B cell (primary cell): ENCODE measurements at regions not wholly inside any gene's neighbourhood (a gene's known extent, or its start where the extent isn't known, plus 50 kb on each side); places are given as distances from the start of the nearest gene placed in this dataset.

Experiments
- ATAC-seq: fragments of 200-7000 bp; cut with Tn5 transposase; one replicate; pipeline ENCODE4 v1.10.0; 2021; ENCODE audit warnings: low read depth, mild to moderate bottlenecking, moderate number of reproducible peaks, moderate library complexity
- CTCF ChIA-PET: fragments of 350-600 bp; sonication (Branson Sonifier 250); formaldehyde crosslinking; loops from one replicate; lab custom pipeline; 2021; ENCODE audit warnings: antibody characterized with exemption, inconsistent platforms; lab: Charles Lee
- POLR2A ChIA-PET: fragments of 350-600 bp; sonication (Branson Sonifier 250); formaldehyde crosslinking; loops from one replicate; lab custom pipeline; 2021; ENCODE audit warnings: antibody characterized with exemption; lab: Charles Lee
- DNase-seq: peaks from one replicate; pipeline ENCODE4 v3.0.0; 2013
- H2AFZ ChIP-seq: 2 replicates; pipeline ENCODE4 v1.6.1; 2012; ENCODE audit warnings: mild to moderate bottlenecking, low read depth, low read length; ENCODE audit not compliant: insufficient read depth, poor library complexity, severe bottlenecking
- H3K27ac ChIP-seq, 2 donors: 1 replicate in 1 of 2; 2 replicates in 1 of 2; pipeline ENCODE4 v1.5.1; 2012 to 2013; ENCODE audit warnings: low read length in 2 of 2, mild to moderate bottlenecking in 2 of 2, moderate library complexity in 1 of 2
- H3K27me3 ChIP-seq, 4 experiments: fragments of 200-600 bp in 1 of 4; sonication (generic) in 1 of 4; replicated peaks in 1 of 4; 1 replicate in 2 of 4; 2 replicates in 2 of 4; pipeline versions ENCODE4 v1.6.1 to v1.7.0; 2013 to 2016; ENCODE audit warnings: low read length in 3 of 4, mild to moderate bottlenecking in 2 of 4, mixed read lengths in 1 of 4, moderate library complexity in 1 of 4; ENCODE audit not compliant: insufficient read depth in 4 of 4, control insufficient read depth in 3 of 4; ENCODE audit errors: control extremely low read depth in 1 of 4
- H3K36me3 ChIP-seq, 2 experiments: replicated peaks in 1 of 2; 1 replicate in 1 of 2; 2 replicates in 1 of 2; pipeline versions ENCODE4 v1.6.1 to v1.7.1; 2013; ENCODE audit warnings: low read length in 1 of 2; ENCODE audit not compliant: insufficient read depth in 2 of 2, control insufficient read depth in 1 of 2; ENCODE audit errors: control extremely low read depth in 1 of 2, extremely low read depth in 1 of 2
- H3K4me1 ChIP-seq, 2 donors: fragments of 200-600 bp in 1 of 2; sonication (generic) in 1 of 2; 1 replicate in 1 of 2; 2 replicates in 1 of 2; pipeline versions ENCODE4 v1.5.1 to v1.6.1; 2013 to 2017; ENCODE audit warnings: low read length in 2 of 2; ENCODE audit not compliant: control insufficient read depth in 2 of 2, insufficient read depth in 2 of 2
- H3K4me2 ChIP-seq: replicated peaks from 2 replicates; pipeline ENCODE3; 2012; ENCODE audit warnings: mild to moderate bottlenecking, low read depth, low read length; ENCODE audit not compliant: poor library complexity, severe bottlenecking
- H3K4me3 ChIP-seq, 5 experiments: fragments of 200-600 bp in 1 of 5; sonication (generic) in 1 of 5; 1 replicate in 3 of 5; 2 replicates in 2 of 5; pipeline versions ENCODE4 v1.5.1 to v1.7.0; 2011 to 2016; ENCODE audit warnings: low read length in 4 of 5, mild to moderate bottlenecking in 4 of 5, low read depth in 2 of 5, control low read depth in 1 of 5, moderate library complexity in 1 of 5; ENCODE audit not compliant: insufficient read depth in 1 of 5; ENCODE audit errors: control extremely low read depth in 1 of 5, extremely low read depth in 1 of 5
- H3K79me2 ChIP-seq: fragments of 200-600 bp; sonication (generic); one replicate; pipeline ENCODE4 v1.6.0; 2016; ENCODE audit warnings: low read length; ENCODE audit not compliant: control insufficient read depth, insufficient read depth
- H3K9ac ChIP-seq: fragments of 200-600 bp; sonication (generic); 2 replicates; pipeline ENCODE4 v1.6.1; 2017; ENCODE audit warnings: mild to moderate bottlenecking, low read length, moderate library complexity
- H3K9me3 ChIP-seq, 3 donors: one replicate each; pipeline versions ENCODE4 v1.6.1 to v1.7.1; 2013; ENCODE audit warnings: low read length in 2 of 3; ENCODE audit not compliant: control insufficient read depth in 2 of 3, insufficient read depth in 1 of 3; ENCODE audit errors: control extremely low read depth in 1 of 3
- H4K20me1 ChIP-seq: 2 replicates; pipeline ENCODE4 v1.6.0; 2012; ENCODE audit warnings: mild to moderate bottlenecking, low read length; ENCODE audit not compliant: insufficient read depth, control insufficient read depth, poor library complexity, severe bottlenecking
- H3K27ac Mint-ChIP-seq: one replicate; pipeline ENCODE4 v1.8.0; 2021; ENCODE audit warnings: mixed read lengths
- H3K27me3 Mint-ChIP-seq: one replicate; pipeline ENCODE4 v1.8.0; 2021; ENCODE audit warnings: mixed read lengths
- H3K4me1 Mint-ChIP-seq: one replicate; pipeline ENCODE4 v1.8.0; 2021; ENCODE audit warnings: mixed read lengths
- H3K4me3 Mint-ChIP-seq: one replicate; pipeline ENCODE4 v1.8.0; 2021; ENCODE audit warnings: mixed read lengths
- H3K9me3 Mint-ChIP-seq: one replicate; pipeline ENCODE4 v1.8.0; 2022; ENCODE audit warnings: mixed read lengths; ENCODE audit not compliant: insufficient read depth
- EZH2 ChIP-seq: IDR thresholded peaks from 2 replicates; pipeline ENCODE4 v1.6.1; 2012; ENCODE audit warnings: borderline replicate concordance, low read depth, mild to moderate bottlenecking, moderate library complexity, low read length; ENCODE audit not compliant: insufficient read depth, poor library complexity, severe bottlenecking
- WGBS: methylation state at CpG from one replicate; pipeline ENCODE4 v1.1.5; 2013; ENCODE audit warnings: missing lambda C conversion rate; ENCODE audit not compliant: insufficient coverage; 5-methylcytosine and 5-hydroxymethylcytosine counted together
- intact Hi-C: fragments of 100-400 bp; cut with micrococcal nuclease; formaldehyde crosslinking; loops from one replicate; pipeline ENCODE4 v1.10.0; 2022
- TF ChIP-seq, protein P1 (sequence below): fragments of 200-600 bp; IDR thresholded peaks from one replicate; pipeline ENCODE4 v1.8.0; 2022; ENCODE audit warnings: antibody characterized with exemption, mild to moderate bottlenecking

DNA sequence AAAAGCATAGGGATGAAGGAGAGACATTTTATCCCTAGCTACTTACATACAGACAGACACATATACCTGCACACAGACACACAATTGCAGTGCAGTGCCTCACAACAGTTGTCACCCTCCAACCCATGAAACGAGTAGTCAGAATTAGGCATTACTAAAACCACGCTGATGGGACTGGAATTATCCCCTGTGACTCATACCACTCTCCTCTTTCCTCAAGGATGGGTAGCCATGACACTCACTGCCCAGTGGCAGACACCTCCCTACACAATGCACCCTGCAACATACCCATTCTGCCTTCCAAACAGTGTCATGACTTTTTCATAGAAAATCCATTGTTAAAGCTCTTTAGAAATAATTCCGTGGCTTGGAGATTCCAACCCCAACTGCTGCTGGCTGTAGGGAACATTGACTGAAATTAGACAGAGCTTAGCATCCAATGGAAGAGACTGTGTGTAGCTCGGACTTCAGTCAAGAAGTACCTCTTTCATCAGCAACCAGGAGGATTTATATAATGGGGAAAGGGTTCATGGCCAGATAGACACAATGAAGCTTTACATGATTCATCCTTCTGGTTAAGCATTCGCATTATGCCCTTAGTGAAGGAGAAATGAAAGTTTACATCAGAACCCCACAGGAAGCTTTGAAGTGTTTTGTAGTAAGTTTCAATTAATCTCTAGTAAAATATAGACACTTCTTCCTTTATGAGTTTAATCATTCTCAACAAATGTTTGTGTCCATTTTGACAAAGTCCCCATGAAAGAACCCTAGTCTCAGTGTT lies 155.2 kb downstream of the FBXO15 start:
- no peaks in the 10 kb centered on the region for H3K79me2 ChIP-seq
- 73% methylated on average over 3 of the region's 5 CpGs for WGBS

DNA sequence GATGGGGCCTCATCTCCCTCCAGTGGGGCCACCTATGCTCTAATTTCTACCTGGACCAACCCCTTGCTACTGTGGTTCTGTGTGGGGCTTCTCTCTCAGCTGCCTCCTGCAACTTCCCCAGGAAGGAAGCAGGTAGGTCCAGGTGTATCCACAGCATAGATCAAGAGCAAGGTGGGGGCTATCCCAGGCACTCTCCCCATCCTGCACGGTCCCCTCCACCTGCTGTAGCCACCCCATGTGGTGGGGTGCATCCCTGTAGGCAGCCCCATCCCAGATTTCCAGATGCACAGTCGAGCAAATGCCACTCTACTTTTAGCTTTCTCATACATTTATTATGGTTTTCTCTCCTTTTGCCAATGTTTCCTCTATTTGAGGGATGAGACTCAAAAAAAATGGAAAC lies 156.1 kb downstream of the FBXO15 start:
- ChIA-PET POLR2A (no interaction called here), CTCF (no interaction called here)
- Histone ChIP-seq H3K4me3 (no peak overlapping the region), H3K4me2 (no peak overlapping the region), H3K27me3 (no peaks in the 10 kb centered on the region), H3K9ac (no peak overlapping the region), H4K20me1 (no peaks in the 10 kb centered on the region), H3K36me3 (no peaks in the 10 kb centered on the region), H3K4me1 (no peaks in the 10 kb centered on the region), H3K9me3 (peaks cover 0 to 9% (median 0%) of the 10 kb centered on the region in 3 donors), H2AFZ (no peak overlapping the region), H3K79me2 (no peaks in the 10 kb centered on the region), H3K27ac (no peak overlapping the region)
- intact Hi-C loops, result no loop called here
- Mint-ChIP-seq H3K27ac (no peak overlapping the region), H3K4me1 (no peaks in the 10 kb centered on the region), H3K9me3 (no peaks in the 10 kb centered on the region), H3K4me3 (no peak overlapping the region), H3K27me3 (peaks cover 3% of the 10 kb centered on the region)
- 50% methylated on average over 1 of the region's 2 CpGs for WGBS
- TF ChIP-seq, protein P1, sequence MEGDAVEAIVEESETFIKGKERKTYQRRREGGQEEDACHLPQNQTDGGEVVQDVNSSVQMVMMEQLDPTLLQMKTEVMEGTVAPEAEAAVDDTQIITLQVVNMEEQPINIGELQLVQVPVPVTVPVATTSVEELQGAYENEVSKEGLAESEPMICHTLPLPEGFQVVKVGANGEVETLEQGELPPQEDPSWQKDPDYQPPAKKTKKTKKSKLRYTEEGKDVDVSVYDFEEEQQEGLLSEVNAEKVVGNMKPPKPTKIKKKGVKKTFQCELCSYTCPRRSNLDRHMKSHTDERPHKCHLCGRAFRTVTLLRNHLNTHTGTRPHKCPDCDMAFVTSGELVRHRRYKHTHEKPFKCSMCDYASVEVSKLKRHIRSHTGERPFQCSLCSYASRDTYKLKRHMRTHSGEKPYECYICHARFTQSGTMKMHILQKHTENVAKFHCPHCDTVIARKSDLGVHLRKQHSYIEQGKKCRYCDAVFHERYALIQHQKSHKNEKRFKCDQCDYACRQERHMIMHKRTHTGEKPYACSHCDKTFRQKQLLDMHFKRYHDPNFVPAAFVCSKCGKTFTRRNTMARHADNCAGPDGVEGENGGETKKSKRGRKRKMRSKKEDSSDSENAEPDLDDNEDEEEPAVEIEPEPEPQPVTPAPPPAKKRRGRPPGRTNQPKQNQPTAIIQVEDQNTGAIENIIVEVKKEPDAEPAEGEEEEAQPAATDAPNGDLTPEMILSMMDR, result no peak
- no peak for TF ChIP-seq EZH2
- no peak for DNase-seq
- no peak for ATAC-seq

More for the DNA sequence above, 155.2 kb downstream of the FBXO15 start:
- ChIA-PET CTCF (no interaction called here), POLR2A (interaction anchor here (0.6 kb wide), 1 partner anchor 22 kb away, joined by 3 read pairs; no protein-coding TSS in a partner anchor)
- H2AFZ ChIP-seq, result no peak overlapping the region
- H4K20me1 ChIP-seq, result no peaks in the 10 kb centered on the region
- peaks cover 5% of the 10 kb centered on the region for H3K9me3 Mint-ChIP-seq
- H3K27me3 ChIP-seq, result no peaks in the 10 kb centered on the region
- H3K27ac Mint-ChIP-seq, result no peak overlapping the region
- no peaks in the 10 kb centered on the region for H3K4me1 ChIP-seq
- intact Hi-C loops, result no loop called here
- no peak overlapping the region for H3K27ac ChIP-seq
- H3K4me3 ChIP-seq, result no peak overlapping the region
- TF ChIP-seq, protein P1, result no peak
- TF ChIP-seq EZH2, result no peak
- no peaks in the 10 kb centered on the region for H3K4me1 Mint-ChIP-seq
- no peak for ATAC-seq
- peaks cover 6% of the 10 kb centered on the region for H3K27me3 Mint-ChIP-seq
- H3K4me2 ChIP-seq, result no peak overlapping the region
- no peak overlapping the region for H3K4me3 Mint-ChIP-seq
- peaks cover 0 to 11% (median 0%) of the 10 kb centered on the region in 3 donors for H3K9me3 ChIP-seq
- H3K9ac ChIP-seq, result no peak overlapping the region
- no peak for DNase-seq
- no peaks in the 10 kb centered on the region for H3K36me3 ChIP-seq
